Liver (tissue), 3 donors: ENCODE measurements at regions not wholly inside any gene's neighbourhood (a gene's known extent, or its start where the extent isn't known, plus 50 kb on each side); places are given as distances from the start of the nearest gene placed in this dataset.

Source experiments
- FOXA1 ChIP-seq: IDR thresholded peaks from 2 replicates; pipeline ENCODE4 v1.6.1; 2016; ENCODE audit warnings: antibody characterized with exemption
- RAD21 ChIP-seq, 2 donors: IDR thresholded peaks; 2 replicates each; pipeline ENCODE4 v1.6.1; 2016; ENCODE audit warnings: antibody characterized with exemption in 2 of 2, mild to moderate bottlenecking in 2 of 2
- YY1 ChIP-seq: IDR thresholded peaks from 2 replicates; pipeline ENCODE4 v1.6.1; 2016; ENCODE audit warnings: antibody characterized with exemption, mild to moderate bottlenecking
- TF ChIP-seq, protein P1 (sequence below): fragments of 150-350 bp; IDR thresholded peaks from 2 replicates; pipeline ENCODE4 v1.5.1; 2017; ENCODE audit warnings: improper control_type of control experiment, low read depth, low read length; ENCODE audit not compliant: missing input control
- donor health status: healthy.
- donor health status: healthy.

GRCh38 chr3:66113542-66113941 is 74.8 kb upstream of the MAGI1 start:
- TF ChIP-seq, protein P1, sequence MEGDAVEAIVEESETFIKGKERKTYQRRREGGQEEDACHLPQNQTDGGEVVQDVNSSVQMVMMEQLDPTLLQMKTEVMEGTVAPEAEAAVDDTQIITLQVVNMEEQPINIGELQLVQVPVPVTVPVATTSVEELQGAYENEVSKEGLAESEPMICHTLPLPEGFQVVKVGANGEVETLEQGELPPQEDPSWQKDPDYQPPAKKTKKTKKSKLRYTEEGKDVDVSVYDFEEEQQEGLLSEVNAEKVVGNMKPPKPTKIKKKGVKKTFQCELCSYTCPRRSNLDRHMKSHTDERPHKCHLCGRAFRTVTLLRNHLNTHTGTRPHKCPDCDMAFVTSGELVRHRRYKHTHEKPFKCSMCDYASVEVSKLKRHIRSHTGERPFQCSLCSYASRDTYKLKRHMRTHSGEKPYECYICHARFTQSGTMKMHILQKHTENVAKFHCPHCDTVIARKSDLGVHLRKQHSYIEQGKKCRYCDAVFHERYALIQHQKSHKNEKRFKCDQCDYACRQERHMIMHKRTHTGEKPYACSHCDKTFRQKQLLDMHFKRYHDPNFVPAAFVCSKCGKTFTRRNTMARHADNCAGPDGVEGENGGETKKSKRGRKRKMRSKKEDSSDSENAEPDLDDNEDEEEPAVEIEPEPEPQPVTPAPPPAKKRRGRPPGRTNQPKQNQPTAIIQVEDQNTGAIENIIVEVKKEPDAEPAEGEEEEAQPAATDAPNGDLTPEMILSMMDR, result no peak
- TF ChIP-seq YY1 (no peak), RAD21 (IDR thresholded peaks at IDR 0.05) (no peak), FOXA1 (no peak)
